ENCODE measurements at regions not wholly inside any gene's neighbourhood (a gene's known extent, or its start where the extent isn't known, plus 50 kb on each side); places are given as distances from the start of the nearest gene placed in this dataset.
"Not testable (repeated sequence)": the region's sequence is repeated elsewhere in the genome, so short reads cannot be mapped to it uniquely, and the experiment has no call there.

- DNase-seq, result no peak
Measured at GRCh38 chr22:44574057-44574639, 76.1 kb upstream of the RTL6 start.

GRCh38 chr22:44573451-44573850, 75.4 kb upstream of the RTL6 start:
- no peak for DNase-seq

- no peak for DNase-seq
Measured at GRCh38 chr22:44572414-44573207, 74.6 kb upstream of the RTL6 start.

GRCh38 chr22:44571566-44572413, 73.8 kb upstream of the RTL6 start:
- no peak for DNase-seq

- DNase-seq, result no peak
Measured at GRCh38 chr22:44570476-44571445, 72.7 kb upstream of the RTL6 start.

GRCh38 chr22:44569561-44569991, 71.5 kb upstream of the RTL6 start:
- DNase-seq, result no peak

- DNase-seq, result no peak
Measured at GRCh38 chr22:44567846-44568493, 69.9 kb upstream of the RTL6 start.

- not testable (repeated sequence) for DNase-seq
Measured at GRCh38 chr22:44567378-44567841, 69.4 kb upstream of the RTL6 start.

GRCh38 chr22:44566911-44567310, 68.9 kb upstream of the RTL6 start:
- no peak for DNase-seq

- DNase-seq, result not testable (repeated sequence)
Measured at GRCh38 chr22:44562651-44563050, 64.6 kb upstream of the RTL6 start.

- DNase-seq, result no peak
Measured at GRCh38 chr22:44561139-44561840, 63.3 kb upstream of the RTL6 start.

GRCh38 chr22:44558671-44559070, 60.6 kb upstream of the RTL6 start:
- DNase-seq, result not testable (repeated sequence)

- not testable (repeated sequence) for DNase-seq
Measured at GRCh38 chr22:44557872-44558271, 59.8 kb upstream of the RTL6 start.

- no peak for DNase-seq
Measured at GRCh38 chr22:44557064-44557748, 59.2 kb upstream of the RTL6 start.

- no peak for DNase-seq
Measured at GRCh38 chr22:44555597-44555996, 57.6 kb upstream of the RTL6 start.

GRCh38 chr22:44555046-44555445, 57.0 kb upstream of the RTL6 start:
- no peak for DNase-seq

- no peak for DNase-seq
Measured at GRCh38 chr22:44554411-44554810, 56.4 kb upstream of the RTL6 start.

GRCh38 chr22:44550711-44551491, 52.9 kb upstream of the RTL6 start:
- DNase-seq, result no peak

- no peak for DNase-seq
Measured at GRCh38 chr22:44549701-44550100, 51.7 kb upstream of the RTL6 start.

GRCh38 chr22:44548981-44549380, 50.9 kb upstream of the RTL6 start:
- no peak for DNase-seq

Measured in NCI-H1092 (cell line).